OCI-LY7 (cell line): ENCODE measurements at regions not wholly inside any gene's neighbourhood (a gene's known extent, or its start where the extent isn't known, plus 50 kb on each side); places are given as distances from the start of the nearest gene placed in this dataset.

Source experiments
- BruUV-seq: library from RNA; stranded (reverse); fragments of 400-500 nt; replicated peaks from 2 replicates; lab custom pipeline; 2021; lab: Mats Ljungman, UMichigan
- CTCF ChIA-PET: fragments of 300-600 bp; sonication (Branson Sonifier 250); formaldehyde crosslinking; loops from one replicate; lab custom pipeline; 2022; ENCODE audit warnings: antibody characterized with exemption; ENCODE audit not compliant: unreplicated experiment; lab: Charles Lee
- POLR2A ChIA-PET: fragments of 300-600 bp; sonication (Branson Sonifier 250); formaldehyde crosslinking; loops from one replicate; lab custom pipeline; 2022; ENCODE audit warnings: antibody characterized with exemption; lab: Charles Lee
- DNase-seq: peaks from one replicate; pipeline ENCODE4 v3.0.0-alpha.2; 2015; ENCODE audit warnings: low spot score
- H2AFZ ChIP-seq: fragments of 200-600 bp; sonication (generic), shearing (Covaris generic); 2 replicates; pipeline ENCODE4 v1.6.1; 2014; ENCODE audit warnings: mild to moderate bottlenecking, antibody characterized with exemption, low read length, moderate library complexity
- H3K27ac ChIP-seq: fragments of 200-600 bp; sonication (generic); 2 replicates; pipeline ENCODE4 v1.5.1; 2014; ENCODE audit warnings: mixed run types, low read depth, mild to moderate bottlenecking, moderate library complexity, low read length, inconsistent platforms; ENCODE audit not compliant: poor library complexity, severe bottlenecking
- H3K36me3 ChIP-seq: fragments of 200-600 bp; sonication (generic); 2 replicates; pipeline ENCODE4 v1.6.1; 2014; ENCODE audit warnings: mild to moderate bottlenecking, antibody characterized with exemption, low read length, moderate library complexity, mixed read lengths; ENCODE audit not compliant: insufficient read depth
- H3K4me1 ChIP-seq: fragments of 200-600 bp; sonication (generic); 2 replicates; pipeline ENCODE4 v1.5.1; 2014; ENCODE audit warnings: mild to moderate bottlenecking, low read length; ENCODE audit not compliant: insufficient read depth, poor library complexity, severe bottlenecking
- H3K4me2 ChIP-seq: fragments of 200-600 bp; sonication (generic); 2 replicates; pipeline ENCODE4 v1.6.1; 2014; ENCODE audit warnings: mild to moderate bottlenecking, low read length
- H3K4me3 ChIP-seq: fragments of 200-600 bp; sonication (generic); 2 replicates; pipeline ENCODE4 v1.5.1; 2014; ENCODE audit warnings: mild to moderate bottlenecking, low read depth, low read length; ENCODE audit not compliant: poor library complexity, severe bottlenecking
- H3K79me2 ChIP-seq: fragments of 200-600 bp; sonication (generic); 2 replicates; pipeline ENCODE4 v1.6.1; 2016; ENCODE audit warnings: low read depth, mild to moderate bottlenecking, low read length, moderate library complexity, mixed read lengths; ENCODE audit not compliant: insufficient read depth
- H3K9me2 ChIP-seq: fragments of 200-600 bp; sonication (generic); 2 replicates; pipeline ENCODE4 v1.6.1; 2016; ENCODE audit warnings: mild to moderate bottlenecking, low read length, mixed read lengths; ENCODE audit not compliant: insufficient read depth
- H3K9me3 ChIP-seq: fragments of 200-600 bp; sonication (generic); 2 replicates; pipeline ENCODE4 v1.6.1; 2014; ENCODE audit warnings: mild to moderate bottlenecking, mixed run types, low read length, mixed read lengths
- H4K20me1 ChIP-seq: fragments of 200-600 bp; sonication (generic); 2 replicates; pipeline ENCODE4 v1.6.1; 2014; ENCODE audit warnings: mild to moderate bottlenecking, antibody characterized with exemption, low read length, moderate library complexity, mixed read lengths; ENCODE audit not compliant: insufficient read depth
- CTCF ChIP-seq: fragments of 200-600 bp; sonication (generic); conservative IDR thresholded peaks from 2 replicates; pipeline ENCODE4 v1.5.1; 2014; ENCODE audit warnings: mild to moderate bottlenecking, antibody characterized with exemption, low read length, moderate library complexity, mixed read lengths
- EZH2phosphoT487 ChIP-seq: fragments of 200-600 bp; sonication (generic); IDR thresholded peaks from 2 replicates; pipeline ENCODE4 v1.6.1; 2018; ENCODE audit warnings: low read depth, borderline replicate concordance, mild to moderate bottlenecking, mixed run types, antibody characterized with exemption, low read length, moderate library complexity, mixed read lengths
- intact Hi-C: fragments of 100-400 bp; cut with micrococcal nuclease; formaldehyde crosslinking; loops from one replicate; pipeline ENCODE4 v1.10.0; 2022; ENCODE audit not compliant: unreplicated experiment

GRCh38 chr6:98634569-98634968, 199.8 kb upstream of the POU3F2 start:
- BruUV-seq, result no TSS peak
- Histone ChIP-seq H3K9me2 (no peaks in the 10 kb centered on the region), H4K20me1 (no peaks in the 10 kb centered on the region), H3K4me1 (no peaks in the 10 kb centered on the region), H3K79me2 (no peaks in the 10 kb centered on the region), H3K36me3 (no peaks in the 10 kb centered on the region), H2AFZ (no peak overlapping the region), H3K27ac (no peak overlapping the region), H3K4me3 (no peak overlapping the region), H3K4me2 (no peak overlapping the region), H3K9me3 (no peaks in the 10 kb centered on the region)
- ChIA-PET POLR2A (interaction anchor here (0.6 kb wide), 1 partner anchor 834 kb away, joined by 3 read pairs; no protein-coding TSS in a partner anchor), CTCF (no interaction called here)
- no peak for TF ChIP-seq CTCF
- intact Hi-C loops, result no loop called here
- no peak for DNase-seq

GRCh38 chr6:98635191-98635590, 199.2 kb upstream of the POU3F2 start:
- Histone ChIP-seq H3K79me2 (no peaks in the 10 kb centered on the region), H3K9me3 (no peaks in the 10 kb centered on the region), H4K20me1 (no peaks in the 10 kb centered on the region), H3K4me3 (no peak overlapping the region), H3K4me1 (no peaks in the 10 kb centered on the region), H3K27ac (no peak overlapping the region), H3K4me2 (no peak overlapping the region), H3K9me2 (no peaks in the 10 kb centered on the region), H2AFZ (no peak overlapping the region), H3K36me3 (no peaks in the 10 kb centered on the region)
- no peak for TF ChIP-seq EZH2phosphoT487
- no peak for TF ChIP-seq CTCF
- intact Hi-C loops, result loop anchor here (1.0 kb wide), 1 partner anchor 32 kb away; no protein-coding TSS in a partner anchor
- no TSS peak for BruUV-seq
- DNase-seq, result no peak
- ChIA-PET POLR2A (interaction anchor here (0.6 kb wide), 1 partner anchor 1077 kb away, joined by 3 read pairs; no protein-coding TSS in a partner anchor), CTCF (no interaction called here)

- intact Hi-C loops, result no loop called here
- ChIA-PET CTCF (no interaction called here), POLR2A (interaction anchor here (0.6 to 1.0 kb wide), 4 partner anchors 11 to 501 kb away, joined by 3 to 4 read pairs (median 3); no protein-coding TSS in a partner anchor)
- no peaks in the 10 kb centered on the region for H3K79me2 ChIP-seq
- H3K9me2 ChIP-seq, result no peaks in the 10 kb centered on the region
- no TSS peak for BruUV-seq
- no peaks in the 10 kb centered on the region for H3K36me3 ChIP-seq
- no peak for DNase-seq
- H3K4me1 ChIP-seq, result no peaks in the 10 kb centered on the region
- H3K27ac ChIP-seq, result no peak overlapping the region
- no peaks in the 10 kb centered on the region for H4K20me1 ChIP-seq
- H3K4me2 ChIP-seq, result no peak overlapping the region
- TF ChIP-seq EZH2phosphoT487 (no peak), CTCF (no peak)
- H2AFZ ChIP-seq, result no peak overlapping the region
- no peaks in the 10 kb centered on the region for H3K9me3 ChIP-seq
- H3K4me3 ChIP-seq, result no peak overlapping the region
These were observed 197.4 kb upstream of the POU3F2 start for GRCh38 chr6:98636941-98637340.
